DND-41 (cell line): ENCODE measurements at regions not wholly inside any gene's neighbourhood (a gene's known extent, or its start where the extent isn't known, plus 50 kb on each side); places are given as distances from the start of the nearest gene placed in this dataset.

ENCODE experiments used
- EZH2 ChIP-seq: IDR thresholded peaks from 3 replicates; pipeline ENCODE4 v1.6.1; 2012; ENCODE audit warnings: borderline replicate concordance, low read depth, mild to moderate bottlenecking, moderate library complexity, low read length, inconsistent platforms; ENCODE audit not compliant: severe bottlenecking
- TF ChIP-seq, protein P1 (sequence below): IDR thresholded peaks from 2 replicates; pipeline ENCODE4 v1.5.1; 2012; ENCODE audit warnings: borderline replicate concordance, low read length, moderate library complexity, mild to moderate bottlenecking; ENCODE audit not compliant: poor library complexity, severe bottlenecking; ENCODE audit errors: extremely low read depth

DNA sequence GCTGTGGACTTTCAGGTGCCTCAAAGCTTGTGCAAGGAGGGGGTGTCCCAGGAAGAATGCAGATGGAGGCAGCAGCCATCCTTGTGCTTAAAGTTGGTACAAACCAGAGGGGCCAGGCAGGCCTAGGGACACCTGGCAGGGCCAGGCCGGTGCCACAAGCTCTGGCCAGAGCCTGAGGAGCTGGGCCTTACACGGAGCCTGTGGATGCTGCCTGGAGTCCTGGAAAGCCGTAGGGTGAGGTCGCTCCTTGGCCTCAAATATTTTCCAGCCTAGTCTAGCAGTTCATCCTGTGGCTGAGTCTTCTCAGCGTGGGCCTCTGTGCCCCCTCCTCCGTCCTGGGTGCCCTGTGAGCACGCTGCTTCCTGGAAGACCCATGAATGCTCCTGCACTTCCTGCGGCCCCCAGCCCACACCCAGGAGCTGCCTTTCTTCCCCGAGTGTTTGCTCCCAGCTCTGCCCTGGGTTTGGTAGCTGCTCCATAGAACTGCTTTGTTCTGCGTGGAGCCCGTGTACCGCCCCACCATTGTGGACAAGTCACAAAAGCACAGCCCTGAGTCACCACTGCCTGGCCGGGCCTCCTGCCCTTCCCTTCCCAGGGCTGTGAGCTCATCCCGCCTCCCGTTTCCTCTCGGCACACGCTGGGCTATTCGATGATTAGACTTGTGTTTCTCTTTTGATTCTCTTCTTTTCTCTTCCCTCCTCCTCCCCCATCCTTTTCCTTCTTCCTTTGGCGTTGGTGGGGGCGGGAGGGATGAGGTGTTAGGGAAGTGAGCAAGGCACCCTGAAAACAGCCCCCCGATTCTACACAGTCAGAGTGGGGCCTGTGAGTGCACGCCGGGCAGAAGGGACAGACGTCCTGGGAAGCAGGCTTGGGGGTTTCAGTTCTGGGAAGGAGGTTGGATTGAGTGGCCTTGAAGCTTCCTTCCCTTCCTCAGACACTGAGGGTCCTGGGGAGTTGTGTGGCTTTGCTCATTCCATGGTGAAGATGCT lies 73.2 kb upstream of the SHH start:
- TF ChIP-seq, protein P1, sequence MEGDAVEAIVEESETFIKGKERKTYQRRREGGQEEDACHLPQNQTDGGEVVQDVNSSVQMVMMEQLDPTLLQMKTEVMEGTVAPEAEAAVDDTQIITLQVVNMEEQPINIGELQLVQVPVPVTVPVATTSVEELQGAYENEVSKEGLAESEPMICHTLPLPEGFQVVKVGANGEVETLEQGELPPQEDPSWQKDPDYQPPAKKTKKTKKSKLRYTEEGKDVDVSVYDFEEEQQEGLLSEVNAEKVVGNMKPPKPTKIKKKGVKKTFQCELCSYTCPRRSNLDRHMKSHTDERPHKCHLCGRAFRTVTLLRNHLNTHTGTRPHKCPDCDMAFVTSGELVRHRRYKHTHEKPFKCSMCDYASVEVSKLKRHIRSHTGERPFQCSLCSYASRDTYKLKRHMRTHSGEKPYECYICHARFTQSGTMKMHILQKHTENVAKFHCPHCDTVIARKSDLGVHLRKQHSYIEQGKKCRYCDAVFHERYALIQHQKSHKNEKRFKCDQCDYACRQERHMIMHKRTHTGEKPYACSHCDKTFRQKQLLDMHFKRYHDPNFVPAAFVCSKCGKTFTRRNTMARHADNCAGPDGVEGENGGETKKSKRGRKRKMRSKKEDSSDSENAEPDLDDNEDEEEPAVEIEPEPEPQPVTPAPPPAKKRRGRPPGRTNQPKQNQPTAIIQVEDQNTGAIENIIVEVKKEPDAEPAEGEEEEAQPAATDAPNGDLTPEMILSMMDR = no peak
- TF ChIP-seq EZH2 = no peak
